ENCODE measurements at regions not wholly inside any gene's neighbourhood (a gene's known extent, or its start where the extent isn't known, plus 50 kb on each side); places are given as distances from the start of the nearest gene placed in this dataset.

GRCh38 chr7:425794-426188 lies 93.9 kb downstream of the PDGFA start:
- in situ Hi-C loops (cut with HindIII; ENCODE audit: low pct_unique_long_range_greater_than_20kb, low sequenced_read_pairs), result no loop called here
- no peak for DNase-seq (ENCODE audit: low read depth, low spot score)

DNA sequence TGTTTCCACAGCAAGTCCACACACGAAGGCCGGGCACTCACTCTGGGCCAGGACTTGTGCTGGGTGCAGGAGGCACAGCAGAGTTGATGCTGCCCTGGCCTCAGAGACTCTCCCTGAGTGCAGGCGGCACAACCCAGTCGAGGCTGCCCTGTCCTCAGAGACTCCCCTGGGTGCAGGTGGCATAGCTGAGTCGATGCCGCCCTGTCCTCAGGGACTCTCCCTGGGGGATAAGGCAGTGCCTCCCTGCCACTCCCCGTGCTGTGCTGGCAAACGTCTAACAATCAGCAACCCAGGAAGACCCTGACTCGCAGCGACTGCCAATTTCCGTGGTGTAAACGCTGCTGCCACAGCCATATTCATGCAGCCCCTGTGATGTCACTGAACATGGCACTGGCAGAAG lies 93.1 kb downstream of the PDGFA start:
- no peak for DNase-seq (ENCODE audit: low read depth, low spot score)
- in situ Hi-C loops (cut with HindIII; ENCODE audit: low pct_unique_long_range_greater_than_20kb, low sequenced_read_pairs), result no loop called here

- DNase-seq (ENCODE audit: low read depth, low spot score), result no peak
- in situ Hi-C loops (cut with HindIII; ENCODE audit: low pct_unique_long_range_greater_than_20kb, low sequenced_read_pairs), result no loop called here
These were observed 92.0 kb downstream of the PDGFA start for GRCh38 chr7:427506-428103.

- in situ Hi-C loops (cut with HindIII; ENCODE audit: low pct_unique_long_range_greater_than_20kb, low sequenced_read_pairs), result no loop called here
- DNase-seq (ENCODE audit: low read depth, low spot score), result no peak
These were observed 91.3 kb downstream of the PDGFA start for GRCh38 chr7:428387-428786.

DNA sequence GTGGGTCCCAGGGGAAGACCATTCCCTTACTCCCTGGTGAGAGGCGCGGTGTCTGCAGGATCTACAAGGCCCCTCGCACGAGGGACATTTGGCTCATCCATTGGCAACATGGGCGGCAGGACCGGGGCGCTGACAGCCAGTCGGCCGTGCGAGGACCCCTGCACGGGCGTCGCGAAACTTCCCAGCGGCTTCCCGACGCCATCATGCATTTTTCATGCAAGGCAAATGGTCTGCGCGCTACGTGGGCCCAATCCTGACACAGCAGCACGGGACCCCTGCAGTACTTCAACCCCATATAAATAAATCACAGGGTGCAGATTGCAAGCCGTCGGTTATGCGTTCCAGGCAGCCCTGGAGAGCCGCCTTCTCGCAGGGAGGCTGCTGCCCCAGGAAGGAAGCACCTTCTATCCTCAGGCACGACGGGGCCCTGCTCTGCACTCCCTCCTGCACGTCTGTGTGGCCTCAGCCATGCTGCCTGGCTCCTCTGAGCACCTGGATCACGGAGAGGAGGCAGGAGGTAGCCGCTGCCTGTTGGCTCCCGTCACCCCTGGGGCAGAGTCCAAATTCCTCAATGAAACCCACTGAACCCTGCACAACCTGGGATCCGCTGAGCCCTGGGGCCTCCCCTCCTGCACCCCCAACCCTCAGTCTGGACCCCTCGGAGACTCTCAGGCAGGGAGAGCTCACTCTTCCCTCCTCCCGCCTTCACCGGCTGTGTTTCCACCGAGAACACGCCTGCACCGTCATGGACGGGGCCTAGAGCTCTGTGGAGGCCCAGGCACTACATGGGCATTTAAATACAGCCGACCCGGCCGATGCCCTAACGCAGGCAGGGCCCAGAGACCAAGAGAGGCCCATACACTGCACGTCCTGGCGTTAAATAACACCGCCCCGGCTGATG lies 90.5 kb downstream of the PDGFA start:
- in situ Hi-C loops (cut with HindIII; ENCODE audit: low pct_unique_long_range_greater_than_20kb, low sequenced_read_pairs), result no loop called here
- no peak for DNase-seq (ENCODE audit: low read depth, low spot score)

DNA sequence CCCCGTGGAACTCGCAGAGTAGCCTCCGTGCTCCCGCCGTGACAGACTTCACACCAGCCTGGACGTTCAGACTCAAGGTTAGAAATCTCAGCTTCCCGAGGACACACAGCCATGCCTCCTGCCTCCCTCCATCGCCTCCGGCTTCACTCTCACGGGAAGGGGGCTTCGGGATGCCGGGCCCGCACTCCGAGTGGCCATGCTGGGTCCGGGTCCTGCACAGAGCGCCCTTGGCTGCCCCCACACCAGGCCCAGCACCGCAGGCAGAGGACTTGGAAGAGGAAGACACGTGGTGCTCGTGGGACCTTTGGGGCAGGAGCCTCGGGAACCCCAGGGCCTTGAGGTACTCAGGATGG lies 89.8 kb downstream of the PDGFA start:
- in situ Hi-C loops (cut with HindIII; ENCODE audit: low pct_unique_long_range_greater_than_20kb, low sequenced_read_pairs), result no loop called here
- no peak for DNase-seq (ENCODE audit: low read depth, low spot score)

DNA sequence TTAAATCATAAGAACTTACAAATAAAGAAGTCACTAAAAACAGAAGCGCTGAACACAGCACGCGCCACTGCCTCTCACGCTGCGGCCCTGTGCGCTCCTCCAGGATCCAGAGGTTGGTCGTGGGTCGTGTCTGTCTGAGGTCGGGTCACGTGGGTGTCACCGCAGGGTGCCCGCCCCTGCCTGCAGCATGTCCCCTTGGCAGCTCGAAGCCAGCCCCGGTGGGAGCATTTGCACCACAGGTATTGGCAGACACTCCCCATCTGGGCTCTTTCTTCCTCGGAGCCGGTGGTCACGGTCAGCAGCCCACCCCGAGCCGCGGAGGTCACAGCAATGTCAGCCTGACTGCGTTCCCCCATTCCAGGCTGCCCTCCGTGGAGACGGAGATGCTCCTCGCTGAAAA lies 88.6 kb downstream of the PDGFA start:
- in situ Hi-C loops (cut with HindIII; ENCODE audit: low pct_unique_long_range_greater_than_20kb, low sequenced_read_pairs), result no loop called here
- no peak for DNase-seq (ENCODE audit: low read depth, low spot score)

DNA sequence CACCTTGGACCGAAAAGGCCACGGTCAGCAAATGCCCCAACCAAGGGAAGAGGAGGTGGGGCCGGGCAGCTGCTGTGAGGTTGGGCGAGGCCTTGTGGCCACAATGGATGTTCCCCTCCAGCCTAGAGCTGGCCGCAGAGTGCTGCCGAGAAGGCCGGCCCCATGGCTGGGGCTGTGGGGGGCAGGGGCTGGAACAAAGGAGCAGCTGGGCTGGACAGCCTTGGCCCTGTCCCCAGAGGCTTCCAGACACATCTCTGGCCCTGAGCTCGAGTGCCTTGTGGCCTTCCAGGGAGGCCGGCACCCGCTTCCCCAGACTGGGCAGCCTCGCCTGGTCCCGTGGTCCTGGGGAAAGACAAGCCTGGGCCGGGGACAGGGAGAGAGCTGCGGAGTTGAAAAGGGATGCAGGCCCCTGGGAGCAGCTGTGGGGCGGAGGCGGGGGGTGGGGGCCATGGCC lies 88.0 kb downstream of the PDGFA start:
- in situ Hi-C loops (cut with HindIII; ENCODE audit: low pct_unique_long_range_greater_than_20kb, low sequenced_read_pairs), result no loop called here
- no peak for DNase-seq (ENCODE audit: low read depth, low spot score)

GRCh38 chr7:432256-432655 lies 87.4 kb downstream of the PDGFA start:
- DNase-seq (ENCODE audit: low read depth, low spot score), result no peak
- in situ Hi-C loops (cut with HindIII; ENCODE audit: low pct_unique_long_range_greater_than_20kb, low sequenced_read_pairs), result no loop called here

GRCh38 chr7:432933-433332 lies 86.7 kb downstream of the PDGFA start:
- DNase-seq (ENCODE audit: low read depth, low spot score), result no peak
- in situ Hi-C loops (cut with HindIII; ENCODE audit: low pct_unique_long_range_greater_than_20kb, low sequenced_read_pairs), result no loop called here

DNA sequence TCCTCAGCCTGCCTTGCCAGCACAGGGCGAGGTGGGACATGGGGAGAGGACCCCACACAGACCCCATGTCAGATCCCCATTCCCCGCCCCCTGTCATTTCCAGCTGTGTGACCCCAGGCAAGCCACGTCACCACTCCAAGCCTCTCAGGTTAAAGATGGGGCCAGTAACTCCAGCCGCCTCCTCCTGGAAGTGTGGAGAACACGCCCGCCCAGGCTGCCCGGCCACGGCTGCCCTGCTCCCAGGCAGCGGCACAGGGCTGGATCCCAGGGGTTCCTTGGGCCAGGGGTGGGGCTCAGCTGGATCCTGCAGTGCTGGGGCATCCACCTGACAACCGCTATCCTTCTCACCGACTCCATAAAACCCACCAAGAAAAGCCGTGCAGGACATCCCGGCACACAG lies 86.1 kb downstream of the PDGFA start:
- DNase-seq (ENCODE audit: low read depth, low spot score), result no peak
- in situ Hi-C loops (cut with HindIII; ENCODE audit: low pct_unique_long_range_greater_than_20kb, low sequenced_read_pairs), result no loop called here

GRCh38 chr7:434891-435629 lies 84.6 kb downstream of the PDGFA start:
- DNase-seq (ENCODE audit: low read depth, low spot score), result no peak
- in situ Hi-C loops (cut with HindIII; ENCODE audit: low pct_unique_long_range_greater_than_20kb, low sequenced_read_pairs), result no loop called here

DNA sequence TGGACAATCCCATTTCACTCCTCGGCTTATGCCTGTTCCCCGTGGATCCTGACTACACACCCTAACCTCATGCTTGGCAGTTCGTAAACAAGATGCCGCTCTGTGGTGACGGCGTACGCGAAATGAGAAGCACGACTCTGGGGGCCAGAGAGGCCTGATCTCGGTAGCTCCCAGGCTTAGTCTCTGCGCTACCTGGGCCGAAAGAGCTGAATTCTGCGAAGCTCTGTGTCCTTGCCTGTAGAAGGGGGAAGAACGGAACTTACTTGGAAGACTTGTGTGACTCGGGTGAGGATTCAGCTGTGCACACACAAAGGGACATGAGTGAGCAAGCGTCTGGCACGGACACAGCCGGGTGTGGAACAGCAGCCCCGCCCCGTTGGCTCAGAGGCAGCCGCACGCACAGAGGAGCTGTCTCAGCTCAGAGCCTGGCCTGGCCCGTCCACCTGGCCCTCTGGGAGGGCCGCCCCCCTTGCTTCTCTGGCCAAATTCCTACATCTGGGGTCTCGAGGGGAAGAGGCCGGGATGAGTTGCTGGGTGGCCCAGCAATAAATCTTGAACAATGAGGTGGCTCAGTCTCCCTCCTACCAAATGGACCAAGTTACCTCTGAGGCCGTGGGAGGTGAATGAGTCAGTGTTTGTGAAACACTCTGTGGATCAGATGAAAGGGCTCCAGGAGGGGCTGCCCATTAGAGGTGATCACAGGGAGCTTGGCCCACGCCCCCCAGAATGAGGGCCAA lies 83.8 kb downstream of the PDGFA start:
- DNase-seq (ENCODE audit: low read depth, low spot score), result no peak
- in situ Hi-C loops (cut with HindIII; ENCODE audit: low pct_unique_long_range_greater_than_20kb, low sequenced_read_pairs), result no loop called here

DNA sequence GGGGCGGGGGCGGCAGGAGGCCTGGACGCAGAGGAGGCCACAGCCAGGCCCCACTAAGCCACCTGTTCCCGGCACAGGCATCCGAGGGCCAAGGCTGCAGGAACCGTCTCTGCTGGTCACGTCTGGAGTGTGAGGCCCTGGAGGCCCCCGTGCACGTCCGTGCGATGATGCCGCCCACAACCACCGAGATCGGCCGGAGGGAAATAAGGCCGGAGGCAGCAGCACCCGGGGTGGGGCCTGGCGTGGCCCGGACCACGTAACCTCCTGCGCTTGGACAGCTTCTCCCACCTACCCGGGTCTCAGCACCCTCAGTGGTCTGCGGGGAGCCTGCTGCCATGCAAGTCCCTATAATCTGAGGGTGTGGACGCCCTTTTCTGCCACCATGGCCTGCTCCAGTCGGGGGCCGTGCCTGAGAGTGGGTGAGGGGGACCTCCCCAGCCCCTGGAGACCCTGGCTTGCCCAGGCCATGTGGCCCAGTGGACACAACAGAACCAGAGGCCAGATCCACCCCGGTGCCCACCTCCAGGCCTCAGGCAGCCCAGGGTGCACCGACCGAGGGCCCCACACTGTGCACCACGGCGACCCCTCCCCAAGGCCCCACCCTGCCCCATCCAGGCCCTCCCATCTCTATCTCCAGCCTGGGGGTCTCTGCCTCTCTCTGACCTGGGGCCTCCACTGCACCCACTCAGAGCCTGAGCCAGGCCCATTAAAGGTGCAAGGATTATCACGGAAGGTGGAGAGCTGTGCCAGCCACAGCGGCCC lies 83.1 kb downstream of the PDGFA start:
- in situ Hi-C loops (cut with HindIII; ENCODE audit: low pct_unique_long_range_greater_than_20kb, low sequenced_read_pairs), result no loop called here

GRCh38 chr7:437329-438251 lies 82.1 kb downstream of the PDGFA start:
- in situ Hi-C loops (cut with HindIII; ENCODE audit: low pct_unique_long_range_greater_than_20kb, low sequenced_read_pairs), result no loop called here
- no peak for DNase-seq (ENCODE audit: low read depth, low spot score)

More for the DNA sequence above, 83.1 kb downstream of the PDGFA start:
- DNase-seq (ENCODE audit: low read depth, low spot score), result no peak

- in situ Hi-C loops (cut with HindIII; ENCODE audit: low pct_unique_long_range_greater_than_20kb, low sequenced_read_pairs), result no loop called here
- no peak for DNase-seq (ENCODE audit: low read depth, low spot score)
These were observed 81.3 kb downstream of the PDGFA start for GRCh38 chr7:438361-438760.
